ENCODE measurements at regions not wholly inside any gene's neighbourhood (a gene's known extent, or its start where the extent isn't known, plus 50 kb on each side); places are given as distances from the start of the nearest gene placed in this dataset.
A peak's percentile ranks its signal among the peaks of the same experiment; 100 is the strongest.

GRCh38 chr14:71523630-71524319 is 408.5 kb upstream of the RGS6 start:
- DNase-seq = peak; percentile 6

GRCh38 chr14:71524320-71524982 is 407.8 kb upstream of the RGS6 start:
- no peak for DNase-seq

- DNase-seq = no peak
These were observed 406.5 kb upstream of the RGS6 start for GRCh38 chr14:71525663-71526221.

GRCh38 chr14:71526388-71526787 is 405.8 kb upstream of the RGS6 start:
- DNase-seq = no peak

- DNase-seq = no peak
These were observed 404.4 kb upstream of the RGS6 start for GRCh38 chr14:71527838-71528237.

- DNase-seq = no peak
These were observed 402.4 kb upstream of the RGS6 start for GRCh38 chr14:71529848-71530247.

- DNase-seq = no peak
These were observed 399.9 kb upstream of the RGS6 start for GRCh38 chr14:71532344-71532743.

GRCh38 chr14:71532790-71533189 is 399.4 kb upstream of the RGS6 start:
- DNase-seq = no peak

GRCh38 chr14:71533390-71533789 is 398.8 kb upstream of the RGS6 start:
- DNase-seq = no peak

- no peak for DNase-seq
These were observed 398.4 kb upstream of the RGS6 start for GRCh38 chr14:71533800-71534199.

- DNase-seq = no peak
These were observed 397.7 kb upstream of the RGS6 start for GRCh38 chr14:71534506-71534905.

- no peak for DNase-seq
These were observed 396.1 kb upstream of the RGS6 start for GRCh38 chr14:71536015-71536740.

- no peak for DNase-seq
These were observed 395.1 kb upstream of the RGS6 start for GRCh38 chr14:71536927-71537772.

- DNase-seq = no peak
These were observed 393.9 kb upstream of the RGS6 start for GRCh38 chr14:71538288-71538687.

- DNase-seq = peak; percentile 24
These were observed 393.1 kb upstream of the RGS6 start for GRCh38 chr14:71538938-71539649.

- DNase-seq = peak; percentile 10
These were observed 392.5 kb upstream of the RGS6 start for GRCh38 chr14:71539650-71540285.

- no peak for DNase-seq
These were observed 391.0 kb upstream of the RGS6 start for GRCh38 chr14:71541271-71541670.

- DNase-seq = no peak
These were observed 390.1 kb upstream of the RGS6 start for GRCh38 chr14:71541973-71542690.

- peak; percentile 30 for DNase-seq
These were observed 382.7 kb upstream of the RGS6 start for GRCh38 chr14:71549421-71550050.

GRCh38 chr14:71550367-71550766 is 381.9 kb upstream of the RGS6 start:
- no peak for DNase-seq
